ENCODE measurements at regions not wholly inside any gene's neighbourhood (a gene's known extent, or its start where the extent isn't known, plus 50 kb on each side); places are given as distances from the start of the nearest gene placed in this dataset.
"Not testable (repeated sequence)": the region's sequence is repeated elsewhere in the genome, so short reads cannot be mapped to it uniquely, and the experiment has no call there.

GRCh38 chr5:98365126-98365525, 408.3 kb upstream of the RGMB start:
- H3K27ac ChIP-seq, result no peak overlapping the region
- H3K4me1 ChIP-seq, result no peaks in the 10 kb centered on the region
- H3K27me3 ChIP-seq, result no peaks in the 10 kb centered on the region
- no peak for DNase-seq (ENCODE audit: low spot score)
- no peak overlapping the region for H3K4me3 ChIP-seq
- no peak for TF ChIP-seq CTCF (IDR thresholded peaks at IDR 0.05)
- H3K36me3 ChIP-seq, result no peaks in the 10 kb centered on the region
- no peaks in the 10 kb centered on the region for H3K9me3 ChIP-seq

DNA sequence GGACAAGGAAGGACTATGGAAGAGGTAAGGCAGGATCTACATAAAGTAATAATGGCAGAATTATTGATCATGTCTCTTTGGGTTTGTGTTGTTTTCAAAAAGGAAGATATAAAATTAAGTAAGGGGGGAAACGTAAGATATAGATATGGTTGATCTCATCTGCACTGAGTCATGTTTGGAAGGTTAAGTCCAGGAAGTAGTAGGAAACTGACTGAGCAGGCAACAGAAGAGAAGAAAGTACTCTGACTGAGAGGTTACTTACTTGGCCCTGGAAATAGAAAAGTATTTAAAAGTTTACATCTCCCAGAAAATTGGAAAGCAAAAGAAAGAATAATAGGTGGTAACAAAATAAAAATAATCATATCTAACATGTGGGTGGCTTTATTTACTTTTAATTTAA, 405.3 kb upstream of the RGMB start:
- TF ChIP-seq CTCF (IDR thresholded peaks at IDR 0.05), result no peak
- Histone ChIP-seq H3K4me1 (no peaks in the 10 kb centered on the region), H3K27me3 (no peaks in the 10 kb centered on the region), H3K9me3 (no peaks in the 10 kb centered on the region), H3K4me3 (no peak overlapping the region), H3K27ac (no peak overlapping the region), H3K36me3 (no peaks in the 10 kb centered on the region)
- DNase-seq (ENCODE audit: low spot score), result no peak

DNA sequence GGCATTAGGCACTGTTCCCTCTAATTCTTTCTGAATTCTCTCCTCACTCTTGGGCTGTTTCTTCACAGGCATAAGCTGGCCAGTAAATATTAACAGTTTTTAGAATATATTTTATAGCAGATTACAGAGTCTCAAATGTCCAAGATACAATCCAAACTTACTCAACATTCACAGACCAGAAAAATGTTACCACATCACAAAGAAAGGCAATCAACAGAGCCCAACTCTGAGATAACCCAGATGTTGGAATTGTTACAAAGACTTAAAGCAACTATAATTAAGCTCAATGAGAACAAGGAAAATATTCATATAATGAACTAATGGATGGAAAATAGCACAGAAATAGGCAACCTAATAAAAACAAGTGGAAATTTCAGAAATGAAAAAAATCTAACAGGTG, 401.1 kb upstream of the RGMB start:
- H3K4me3 ChIP-seq, result no peak overlapping the region
- no peak for DNase-seq (ENCODE audit: low spot score)
- H3K27ac ChIP-seq, result no peak overlapping the region
- H3K27me3 ChIP-seq, result no peaks in the 10 kb centered on the region
- TF ChIP-seq CTCF (IDR thresholded peaks at IDR 0.05), result no peak
- no peaks in the 10 kb centered on the region for H3K9me3 ChIP-seq
- H3K36me3 ChIP-seq, result no peaks in the 10 kb centered on the region
- H3K4me1 ChIP-seq, result no peaks in the 10 kb centered on the region

DNA sequence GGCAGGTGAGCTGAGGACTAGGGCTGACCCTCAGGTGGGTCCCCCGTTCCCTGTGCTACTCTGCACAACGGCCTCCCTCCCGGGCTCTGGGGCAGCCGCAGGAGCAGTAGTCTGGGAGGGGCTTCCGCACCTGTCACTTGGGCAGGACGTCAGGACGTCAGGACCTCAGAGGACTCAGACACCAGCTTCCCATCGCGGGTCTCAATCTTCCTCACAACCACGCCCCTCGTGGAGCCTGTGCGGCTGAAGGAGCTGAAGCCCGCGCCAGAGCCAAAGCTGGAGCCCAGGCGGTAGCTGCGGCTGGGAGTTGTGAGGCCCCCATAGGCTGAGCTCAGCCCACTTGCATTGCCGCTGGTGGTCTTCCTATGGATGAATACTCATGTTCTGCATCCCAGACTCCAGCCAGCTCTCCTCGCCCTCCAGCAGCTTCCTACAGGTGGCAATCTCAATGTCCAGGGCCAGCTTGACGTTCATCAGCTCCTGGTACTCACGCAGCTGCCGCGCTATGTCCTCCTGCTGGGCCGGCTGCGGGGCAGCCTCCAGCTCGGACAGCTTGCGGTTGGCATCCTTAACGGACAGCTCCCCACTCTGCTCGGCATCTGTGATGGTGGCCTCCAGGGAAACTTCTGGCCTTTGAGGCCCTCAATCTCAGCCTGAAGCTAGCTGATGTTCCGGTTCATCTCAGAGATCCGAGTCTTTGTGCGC, 381.4 kb upstream of the RGMB start:
- TF ChIP-seq CTCF (IDR thresholded peaks at IDR 0.05), result no peak
- Histone ChIP-seq H3K9me3 (no peaks in the 10 kb centered on the region), H3K4me3 (no peak overlapping the region), H3K27me3 (no peaks in the 10 kb centered on the region), H3K36me3 (no peaks in the 10 kb centered on the region), H3K4me1 (no peaks in the 10 kb centered on the region), H3K27ac (no peak overlapping the region)
- no peak for DNase-seq (ENCODE audit: low spot score)

- DNase-seq (ENCODE audit: low spot score); H3K9me3 ChIP-seq; H3K4me3 ChIP-seq; H3K36me3 ChIP-seq; H3K27me3 ChIP-seq; H3K27ac ChIP-seq; H3K4me1 ChIP-seq: not testable (repeated sequence)
These were observed 380.3 kb upstream of the RGMB start for GRCh38 chr5:98393205-98393604.

- Histone ChIP-seq H3K4me3 (no peak overlapping the region), H3K4me1 (no peaks in the 10 kb centered on the region), H3K27me3 (no peaks in the 10 kb centered on the region), H3K36me3 (no peaks in the 10 kb centered on the region), H3K9me3 (no peaks in the 10 kb centered on the region), H3K27ac (no peak overlapping the region)
- no peak for TF ChIP-seq CTCF (IDR thresholded peaks at IDR 0.05)
- no peak for DNase-seq (ENCODE audit: low spot score)
These were observed 376.4 kb upstream of the RGMB start for GRCh38 chr5:98397081-98397480.
